ENCODE measurements at regions not wholly inside any gene's neighbourhood (a gene's known extent, or its start where the extent isn't known, plus 50 kb on each side); places are given as distances from the start of the nearest gene placed in this dataset.

DNA sequence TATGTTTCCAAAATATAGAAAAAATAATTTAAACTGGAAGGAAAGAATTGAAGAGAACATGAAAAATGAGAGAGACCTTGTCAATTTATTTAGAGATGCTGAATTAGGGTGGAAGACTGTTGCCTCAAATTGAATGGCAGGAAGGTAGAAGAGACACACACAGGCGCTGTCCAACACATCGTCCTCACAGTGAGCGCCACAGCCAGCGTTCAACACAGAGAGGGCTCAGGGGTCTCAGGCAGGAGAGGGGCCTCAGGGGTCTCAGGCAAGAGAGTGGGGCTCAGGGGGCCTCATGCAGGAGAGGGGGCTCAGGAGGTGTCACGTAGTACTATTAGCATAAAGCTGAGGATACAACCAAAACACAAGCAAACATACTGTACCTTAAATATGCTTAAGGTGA, 65.7 kb downstream of the TMEM18 start:
- DNase-seq: no peak

- no peak for DNase-seq
These were observed 66.7 kb downstream of the TMEM18 start for GRCh38 chr2:610491-610890.

GRCh38 chr2:609881-610280, 67.3 kb downstream of the TMEM18 start:
- no peak for DNase-seq

- DNase-seq: no peak
These were observed 67.8 kb downstream of the TMEM18 start for GRCh38 chr2:609449-609848.

DNA sequence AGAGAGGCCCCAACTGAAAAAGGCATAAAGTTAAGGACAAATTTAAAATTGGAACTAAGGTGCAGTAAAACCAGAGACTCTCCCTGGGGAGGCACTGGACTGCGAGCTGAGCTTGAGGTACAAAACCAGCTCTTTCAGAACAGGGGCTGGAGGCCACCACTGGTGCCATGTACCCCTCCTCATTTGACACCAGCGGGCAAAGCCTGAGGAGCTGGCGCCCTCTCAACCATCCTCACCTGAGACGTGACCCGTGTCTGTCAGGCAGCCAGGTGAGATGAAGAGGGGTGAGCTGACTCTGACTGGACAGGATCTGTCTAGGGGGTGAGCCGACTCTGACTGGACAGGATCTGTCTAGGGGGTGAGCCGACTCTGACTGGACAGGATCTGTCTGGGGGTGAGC, 68.5 kb downstream of the TMEM18 start:
- DNase-seq: no peak

GRCh38 chr2:608297-608696, 68.9 kb downstream of the TMEM18 start:
- no peak for DNase-seq

DNA sequence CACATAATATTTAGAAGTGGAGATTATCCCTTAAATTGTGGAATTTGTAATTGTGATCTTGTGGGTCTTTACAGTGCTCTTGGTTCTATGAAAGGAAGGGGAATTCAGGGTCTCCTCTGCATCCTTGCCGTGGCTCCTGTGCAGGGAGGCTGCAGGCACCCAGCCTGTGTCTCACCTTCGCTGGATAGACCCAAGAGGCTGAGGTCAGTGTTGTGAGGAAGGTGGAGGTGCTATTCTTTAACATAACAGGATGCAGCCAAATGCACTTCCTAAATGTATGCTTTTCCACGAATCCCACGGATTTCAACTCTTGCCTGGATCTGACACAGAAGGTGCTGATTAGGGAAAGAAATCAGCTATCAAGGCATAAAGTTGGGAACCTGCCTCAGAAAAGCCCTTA, 69.5 kb downstream of the TMEM18 start:
- no peak for DNase-seq

DNA sequence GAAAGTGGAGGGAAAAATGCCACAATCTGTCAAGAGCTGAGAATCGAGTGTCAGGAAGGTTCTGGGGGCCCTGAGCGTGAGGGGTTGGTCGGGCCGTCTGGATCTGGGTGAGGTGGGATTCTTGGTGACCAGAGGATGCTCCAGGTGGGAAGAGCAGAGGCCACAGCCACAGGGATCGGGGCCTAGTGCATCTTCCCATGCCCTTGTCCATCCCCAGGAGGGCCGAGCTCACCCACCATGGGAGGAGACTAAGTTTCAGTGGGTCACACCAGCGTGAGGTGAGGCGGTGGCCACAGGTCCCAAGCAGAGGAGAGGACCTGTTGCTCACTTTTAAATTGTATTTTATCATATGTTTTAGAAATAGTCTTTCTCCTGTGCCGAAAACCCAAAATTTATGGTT, 70.0 kb downstream of the TMEM18 start:
- no peak for DNase-seq

- DNase-seq: no peak
These were observed 71.3 kb downstream of the TMEM18 start for GRCh38 chr2:605674-606608.

DNA sequence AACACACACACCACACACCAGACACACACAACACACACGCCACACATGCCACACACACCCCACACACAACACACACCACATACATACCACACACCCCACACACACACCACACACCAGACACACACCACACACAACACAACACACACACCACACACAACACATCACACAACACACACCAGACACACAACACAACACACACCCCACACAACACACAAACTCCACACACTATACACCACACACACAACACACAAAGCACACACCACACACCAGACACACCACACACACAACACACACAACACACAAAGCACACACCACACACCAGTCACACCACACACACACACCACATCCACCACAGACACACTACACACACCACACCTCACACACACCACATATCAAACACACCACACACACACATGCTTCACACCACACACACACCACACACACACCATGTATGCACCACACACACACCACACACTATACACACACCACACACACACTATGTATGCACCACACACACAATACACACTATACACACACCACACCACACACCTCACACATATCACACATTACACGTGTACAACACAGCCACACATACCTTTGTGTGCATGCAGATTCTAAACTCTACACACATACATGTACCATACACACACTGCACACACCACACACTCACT, 72.2 kb downstream of the TMEM18 start:
- DNase-seq: no peak

DNA sequence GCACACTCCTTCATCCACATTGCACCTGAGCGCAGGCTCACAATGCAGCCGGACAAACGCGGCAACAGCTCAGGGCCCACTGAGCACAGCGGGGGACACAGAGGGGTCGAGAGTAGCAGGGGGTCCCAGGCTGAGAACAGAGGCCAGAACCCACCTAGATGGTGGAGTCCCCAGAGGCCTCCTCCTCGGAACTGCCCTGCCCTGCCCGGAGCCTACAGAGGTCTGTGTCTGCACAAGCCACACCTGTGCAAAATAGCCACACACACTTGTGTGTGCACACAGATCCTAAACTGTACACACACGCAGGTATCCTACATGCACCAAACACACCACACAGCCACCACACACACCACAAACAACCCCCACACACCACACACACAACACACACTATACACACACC, 72.8 kb downstream of the TMEM18 start:
- no peak for DNase-seq

DNA sequence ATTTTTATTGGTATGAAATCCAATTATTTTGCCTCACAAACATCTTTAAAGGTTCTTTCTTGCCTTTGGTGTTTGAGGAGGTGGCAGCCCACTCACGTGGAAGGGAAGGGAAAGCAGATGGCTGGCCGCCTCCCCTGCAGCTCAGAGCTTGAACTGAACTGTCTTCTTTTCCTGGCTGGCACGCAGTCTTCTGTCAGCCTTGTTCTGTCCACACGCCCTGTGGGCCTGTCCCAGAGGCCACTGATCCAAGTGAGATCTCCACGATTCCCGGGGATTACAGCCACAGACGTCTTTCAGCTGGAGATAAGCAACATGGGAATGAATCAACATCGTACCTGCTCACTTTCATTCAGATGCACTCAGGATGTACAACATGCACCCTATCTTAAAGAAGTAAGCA, 73.3 kb downstream of the TMEM18 start:
- DNase-seq: peak in 5 of 56 donors; percentile 11 to 30 (median 18)

GRCh38 chr2:603427-603826, 73.8 kb downstream of the TMEM18 start:
- DNase-seq: no peak

- DNase-seq: no peak
These were observed 74.4 kb downstream of the TMEM18 start for GRCh38 chr2:602571-603359.

DNA sequence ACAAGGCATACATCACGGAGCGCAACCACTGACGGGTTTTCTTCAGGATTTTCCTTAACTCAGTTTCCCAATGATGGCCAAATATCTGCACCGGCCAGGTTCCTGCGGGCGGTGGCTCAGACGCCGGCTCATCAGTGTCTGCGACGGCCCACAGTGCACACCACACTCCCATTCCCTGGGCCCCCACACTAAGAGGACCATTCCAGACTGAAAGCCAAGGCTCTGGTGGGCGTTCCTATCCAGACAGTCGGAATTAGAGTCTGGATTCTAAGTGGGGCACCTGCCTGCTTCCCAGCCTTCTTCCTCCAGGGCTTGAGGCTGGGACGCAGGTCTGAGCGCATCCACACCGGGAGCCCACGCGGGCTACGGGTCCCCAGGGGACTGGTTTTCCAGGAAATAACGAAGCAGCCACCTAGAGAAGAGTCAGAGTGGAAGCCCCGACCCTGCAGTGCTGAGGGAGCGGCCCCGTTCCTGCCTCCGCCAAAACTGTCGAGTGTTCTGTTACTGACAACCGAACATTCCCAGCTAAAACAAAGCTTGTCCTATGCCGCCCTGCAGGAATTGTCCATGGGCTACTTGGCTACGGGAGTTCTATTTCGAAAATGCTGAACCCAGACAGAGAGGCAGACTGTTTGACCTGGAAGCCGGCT, 75.3 kb downstream of the TMEM18 start:
- no peak for DNase-seq

DNA sequence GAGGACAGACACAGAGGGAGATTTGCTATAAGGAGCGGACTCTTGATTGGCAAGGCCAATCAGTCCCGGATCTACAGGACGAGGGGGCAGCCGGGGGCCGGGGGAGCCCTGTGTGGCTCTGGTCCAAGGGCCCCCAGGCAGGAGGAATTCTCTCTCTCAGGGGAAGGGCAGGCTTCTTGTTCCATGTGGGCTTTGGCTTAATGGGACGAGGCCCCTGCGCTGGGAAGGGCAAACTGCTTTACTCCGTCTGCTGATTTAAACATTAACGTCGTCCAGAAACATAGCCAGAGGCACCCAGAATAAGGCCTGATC, 75.9 kb downstream of the TMEM18 start:
- DNase-seq: no peak

- DNase-seq: no peak
These were observed 76.4 kb downstream of the TMEM18 start for GRCh38 chr2:600542-601386.

- no peak for DNase-seq
These were observed 77.6 kb downstream of the TMEM18 start for GRCh38 chr2:599601-600000.

DNA sequence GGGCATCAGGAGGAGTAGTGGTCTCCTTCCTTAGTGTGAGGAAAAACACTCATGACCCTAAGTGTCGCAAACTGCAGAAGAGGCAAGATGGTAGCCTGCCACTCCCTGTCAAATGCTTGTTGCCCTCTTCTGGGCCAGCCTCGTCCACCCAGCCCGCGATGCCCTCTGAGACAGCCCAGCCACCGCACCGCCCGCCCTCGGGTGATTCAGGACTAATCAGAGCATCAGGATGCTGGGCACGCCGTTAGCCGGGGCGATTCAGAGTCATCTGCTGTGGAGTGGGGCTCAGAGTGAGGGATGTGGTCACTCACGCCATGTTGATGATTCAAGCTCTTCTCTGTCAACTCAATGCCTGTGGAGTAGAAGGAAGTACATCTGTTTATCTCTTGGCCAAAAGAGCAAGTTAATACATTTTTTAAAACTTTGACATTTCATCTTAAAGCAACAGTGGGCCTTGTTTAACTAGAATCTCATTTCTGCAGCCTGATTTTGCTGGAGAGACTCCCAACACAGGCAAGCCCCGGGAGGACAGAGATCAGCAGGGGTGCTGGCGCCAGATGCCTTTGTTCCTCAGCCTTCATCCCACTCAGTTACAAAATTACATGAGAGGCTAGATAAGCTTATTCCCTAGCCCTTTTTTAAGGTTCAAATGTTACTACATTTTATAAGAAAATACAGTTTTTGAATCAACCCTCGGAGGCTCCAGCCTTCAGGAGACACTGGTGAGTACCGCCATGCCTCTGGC, 79.0 kb downstream of the TMEM18 start:
- DNase-seq: no peak
